ENCODE measurements at regions not wholly inside any gene's neighbourhood (a gene's known extent, or its start where the extent isn't known, plus 50 kb on each side); places are given as distances from the start of the nearest gene placed in this dataset.

DNA sequence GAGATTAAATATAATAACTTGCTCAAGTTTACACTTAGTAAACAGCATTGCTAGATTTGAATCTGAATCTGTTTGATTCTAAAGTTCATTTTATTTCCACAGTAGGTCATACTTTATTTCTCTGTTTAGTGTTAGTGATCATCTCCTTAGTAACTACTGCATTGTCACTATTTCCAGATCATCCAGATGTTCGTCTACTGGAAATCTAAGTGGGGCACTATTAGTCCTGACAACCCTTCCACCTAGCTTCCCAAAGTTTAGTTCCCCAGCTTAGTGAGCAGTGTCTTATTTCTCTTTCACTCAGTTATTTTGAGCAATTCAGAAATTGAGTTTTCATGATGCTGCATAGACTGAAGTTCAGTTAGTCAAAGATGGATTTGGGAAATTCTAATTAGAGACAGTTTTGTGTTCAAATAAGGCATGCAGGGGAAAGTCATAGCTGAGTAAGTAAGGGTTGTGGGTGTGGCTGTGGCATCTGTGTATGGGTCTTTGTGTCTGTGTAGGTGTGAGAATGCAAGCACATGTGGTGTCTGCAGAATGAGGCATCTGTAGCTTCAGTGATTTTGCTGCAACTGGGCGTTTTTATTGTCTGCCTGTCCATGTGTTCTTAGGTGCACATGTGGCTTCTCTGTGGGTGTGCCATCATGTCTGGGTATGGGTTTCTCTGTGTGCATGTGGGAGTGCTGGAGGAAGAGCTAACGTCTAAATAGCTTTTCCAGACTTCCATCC lies 107.3 kb downstream of the NTMT2 start:
- ATAC-seq: no peak
- H3K36me3 Mint-ChIP-seq: no peaks in the 10 kb centered on the region
- no peaks in the 10 kb centered on the region for H3K9me3 Mint-ChIP-seq
- H3K27me3 Mint-ChIP-seq: peaks cover 4% of the 10 kb centered on the region
- H3K27ac Mint-ChIP-seq: no peak overlapping the region
- no peak overlapping the region for H3K4me3 Mint-ChIP-seq
- H3K4me1 Mint-ChIP-seq: no peaks in the 10 kb centered on the region

GRCh38 chr1:170254371-170254770 lies 108.6 kb downstream of the NTMT2 start:
- Mint-ChIP-seq H3K4me1 (no peaks in the 10 kb centered on the region), H3K27ac (no peak overlapping the region), H3K4me3 (no peak overlapping the region), H3K9me3 (no peaks in the 10 kb centered on the region), H3K36me3 (no peaks in the 10 kb centered on the region), H3K27me3 (peaks cover 9% of the 10 kb centered on the region)
- no peak for ATAC-seq

DNA sequence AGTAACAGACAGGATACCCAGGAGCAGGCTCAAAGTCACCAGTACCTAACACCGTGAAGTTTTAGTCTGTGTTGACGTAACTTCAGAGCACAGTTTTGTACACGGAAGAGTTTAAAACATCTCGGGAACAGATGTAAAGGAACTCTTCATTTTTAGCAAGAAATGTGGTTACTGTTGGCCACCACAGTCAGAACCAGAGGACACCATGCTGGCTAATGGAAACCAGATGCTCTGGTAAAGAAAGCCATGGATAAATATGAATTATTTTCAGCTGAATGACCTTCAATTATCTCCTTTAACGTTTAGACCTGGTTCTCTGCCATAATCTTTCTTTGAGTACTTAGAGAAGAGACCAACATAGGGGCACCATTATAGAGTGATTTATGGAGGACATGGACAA lies 115.9 kb downstream of the NTMT2 start:
- H3K27me3 Mint-ChIP-seq: peaks cover 9% of the 10 kb centered on the region
- no peaks in the 10 kb centered on the region for H3K9me3 Mint-ChIP-seq
- ATAC-seq: no peak
- no peaks in the 10 kb centered on the region for H3K4me1 Mint-ChIP-seq
- no peak overlapping the region for H3K27ac Mint-ChIP-seq
- no peaks in the 10 kb centered on the region for H3K36me3 Mint-ChIP-seq
- H3K4me3 Mint-ChIP-seq: no peak overlapping the region

DNA sequence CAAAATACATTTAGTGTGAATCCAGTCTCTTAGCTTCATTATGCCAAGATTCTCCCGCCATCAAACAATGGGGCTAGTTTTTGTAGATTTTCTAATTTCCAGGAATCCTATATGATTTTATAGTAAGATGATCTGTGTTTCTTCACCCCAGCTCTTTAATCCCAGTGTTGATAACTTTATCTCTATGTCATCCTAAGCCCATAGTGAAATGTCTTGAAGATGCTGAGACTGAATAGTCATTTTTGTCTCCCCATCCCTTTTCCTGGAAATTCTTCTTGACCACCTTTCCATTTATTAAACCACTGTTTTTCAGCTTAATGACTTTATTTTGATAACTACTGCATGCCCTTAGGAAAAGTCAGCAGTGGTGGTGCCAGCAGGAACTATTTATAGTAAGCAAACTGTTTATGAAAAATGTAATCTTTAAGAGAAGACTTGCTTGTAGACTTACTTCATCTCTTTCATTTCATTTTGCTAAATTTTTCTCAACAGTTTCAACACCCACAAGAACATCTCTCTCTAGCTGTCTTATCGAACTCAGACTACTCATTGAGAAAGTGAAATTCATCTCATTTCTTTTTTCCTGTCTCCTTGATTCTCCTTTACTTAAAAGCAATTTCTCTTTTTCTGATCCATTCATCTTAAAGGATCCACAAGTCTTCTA lies 116.6 kb downstream of the NTMT2 start:
- Mint-ChIP-seq H3K36me3 (no peaks in the 10 kb centered on the region), H3K27ac (no peak overlapping the region), H3K27me3 (peaks cover 9% of the 10 kb centered on the region), H3K4me1 (no peaks in the 10 kb centered on the region), H3K9me3 (no peaks in the 10 kb centered on the region), H3K4me3 (no peak overlapping the region)
- ATAC-seq: no peak

GRCh38 chr1:170265234-170265633 lies 119.5 kb downstream of the NTMT2 start:
- Mint-ChIP-seq H3K27ac (no peak overlapping the region), H3K36me3 (no peaks in the 10 kb centered on the region), H3K9me3 (no peaks in the 10 kb centered on the region), H3K27me3 (no peaks in the 10 kb centered on the region), H3K4me1 (no peaks in the 10 kb centered on the region), H3K4me3 (no peak overlapping the region)
- ATAC-seq: no peak

DNA sequence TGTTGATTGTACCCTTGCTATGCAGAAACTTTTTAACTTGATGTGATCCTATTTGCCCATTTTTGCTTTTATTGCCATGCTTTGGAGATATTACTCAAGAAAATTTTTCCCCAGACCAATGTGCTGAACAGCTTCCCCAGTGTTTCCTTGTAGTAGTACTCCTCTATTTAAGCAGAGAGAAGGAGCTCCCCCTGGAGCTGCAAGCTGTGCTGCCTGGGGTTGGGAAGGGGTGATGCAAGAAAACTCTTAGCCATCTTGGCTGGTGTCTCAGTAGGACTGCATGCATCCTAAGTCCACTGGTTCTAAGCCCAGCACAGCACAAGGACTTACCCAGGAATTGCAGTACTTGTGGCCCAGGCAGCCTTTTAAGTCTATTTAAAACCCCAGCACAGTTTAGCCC lies 121.6 kb downstream of the NTMT2 start:
- Mint-ChIP-seq H3K27me3 (peaks cover 3% of the 10 kb centered on the region), H3K36me3 (no peaks in the 10 kb centered on the region), H3K4me3 (no peak overlapping the region), H3K9me3 (no peaks in the 10 kb centered on the region), H3K27ac (no peak overlapping the region), H3K4me1 (no peaks in the 10 kb centered on the region)
- no peak for ATAC-seq

- ATAC-seq: no peak
- Mint-ChIP-seq H3K4me3 (no peak overlapping the region), H3K27ac (no peak overlapping the region), H3K9me3 (peaks cover 2% of the 10 kb centered on the region), H3K27me3 (peaks cover 31% of the 10 kb centered on the region), H3K4me1 (no peaks in the 10 kb centered on the region), H3K36me3 (no peaks in the 10 kb centered on the region)
Observed at GRCh38 chr1:170271430-170272161, 125.8 kb downstream of the NTMT2 start.

DNA sequence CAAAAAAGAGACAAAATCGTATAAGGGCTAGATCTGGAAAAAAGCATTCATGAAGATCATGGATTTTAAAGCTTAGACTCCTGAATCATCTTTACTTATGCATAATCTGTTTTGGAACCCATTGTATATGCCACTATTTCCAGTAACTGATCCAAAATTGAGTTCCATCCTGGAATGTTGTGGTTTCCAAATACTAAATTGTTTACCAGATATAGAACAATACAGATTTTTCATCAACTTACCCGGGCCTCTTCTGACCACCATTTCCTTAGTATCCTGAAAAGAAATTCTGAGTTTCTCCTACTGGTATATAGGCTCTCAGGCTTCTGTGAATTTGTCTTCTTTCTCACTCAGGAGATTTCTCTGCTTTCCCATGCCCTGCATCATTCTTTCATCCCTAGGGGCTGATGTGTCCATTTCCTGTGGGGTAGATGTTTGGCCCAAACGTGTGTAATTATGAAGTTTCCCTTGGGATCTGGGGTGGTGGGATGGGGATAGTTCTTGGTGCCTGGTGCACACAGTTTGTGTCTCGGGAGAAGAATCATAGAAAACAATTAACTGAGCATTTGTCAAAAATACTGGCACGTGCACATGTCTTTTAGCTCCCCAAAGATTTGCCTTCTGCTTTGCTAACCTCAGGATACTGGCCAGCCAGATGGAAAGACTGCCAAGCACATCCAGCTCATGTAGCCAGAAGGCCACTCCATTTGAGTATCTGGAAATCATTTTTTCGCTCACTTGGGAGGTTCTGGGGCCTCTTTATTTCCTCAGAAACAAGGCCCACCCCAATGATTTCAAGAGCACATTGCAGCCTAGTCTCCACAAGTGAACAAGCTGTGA lies 127.8 kb downstream of the NTMT2 start:
- no peak overlapping the region for H3K27ac Mint-ChIP-seq
- peaks cover 2% of the 10 kb centered on the region for H3K9me3 Mint-ChIP-seq
- no peak for ATAC-seq
- no peaks in the 10 kb centered on the region for H3K4me1 Mint-ChIP-seq
- H3K4me3 Mint-ChIP-seq: no peak overlapping the region
- H3K27me3 Mint-ChIP-seq: peaks cover 47% of the 10 kb centered on the region
- no peaks in the 10 kb centered on the region for H3K36me3 Mint-ChIP-seq

DNA sequence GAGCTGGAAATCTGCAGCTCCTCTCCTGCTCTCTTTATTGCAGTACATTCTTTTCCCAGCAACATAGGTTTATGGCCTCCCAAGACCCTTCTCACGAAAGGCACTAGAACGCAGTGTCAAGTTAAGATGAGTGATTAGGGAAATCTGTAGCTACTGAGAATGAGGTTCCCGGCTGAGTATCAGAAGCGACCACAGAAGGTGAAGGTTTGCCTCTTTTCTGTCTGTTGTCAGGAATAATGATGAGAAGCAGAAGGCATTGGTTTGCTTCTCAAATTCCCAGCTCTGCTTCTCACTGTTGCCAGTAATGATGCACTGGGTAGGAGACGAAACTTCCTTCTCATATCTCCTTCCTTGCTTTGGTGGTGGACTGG lies 128.4 kb downstream of the NTMT2 start:
- no peaks in the 10 kb centered on the region for H3K36me3 Mint-ChIP-seq
- no peaks in the 10 kb centered on the region for H3K4me1 Mint-ChIP-seq
- no peak overlapping the region for H3K4me3 Mint-ChIP-seq
- H3K27ac Mint-ChIP-seq: no peak overlapping the region
- H3K27me3 Mint-ChIP-seq: peaks cover 47% of the 10 kb centered on the region
- peaks cover 2% of the 10 kb centered on the region for H3K9me3 Mint-ChIP-seq
- ATAC-seq: no peak

DNA sequence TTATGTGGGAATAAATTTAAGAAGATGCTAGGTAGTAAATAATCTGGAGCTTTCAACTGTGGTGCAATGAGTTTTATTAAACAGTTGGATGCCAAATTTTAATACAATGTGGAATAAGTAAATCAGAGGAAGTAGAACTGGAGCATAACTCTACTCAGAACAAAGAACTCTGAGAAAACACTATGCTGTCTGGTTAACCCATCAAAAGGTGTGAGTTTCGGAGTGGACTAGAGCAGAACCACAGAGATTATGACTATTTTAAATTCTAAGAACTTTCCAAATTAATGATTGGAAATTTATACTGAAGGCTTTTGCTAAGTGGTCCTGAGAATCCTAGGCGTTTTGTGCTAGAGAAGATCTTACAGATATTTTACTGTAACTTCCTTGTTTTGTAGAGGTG lies 132.2 kb downstream of the NTMT2 start:
- Mint-ChIP-seq H3K4me3 (no peak overlapping the region), H3K27ac (no peak overlapping the region), H3K4me1 (no peaks in the 10 kb centered on the region), H3K36me3 (no peaks in the 10 kb centered on the region), H3K27me3 (peaks cover 38% of the 10 kb centered on the region), H3K9me3 (peaks cover 2% of the 10 kb centered on the region)
- ATAC-seq: no peak

- no peak for ATAC-seq
- Mint-ChIP-seq H3K36me3 (no peaks in the 10 kb centered on the region), H3K4me1 (no peaks in the 10 kb centered on the region), H3K9me3 (no peaks in the 10 kb centered on the region), H3K27me3 (no peaks in the 10 kb centered on the region), H3K27ac (no peak overlapping the region), H3K4me3 (no peak overlapping the region)
Observed at GRCh38 chr1:170284016-170284415, 138.3 kb downstream of the NTMT2 start.

DNA sequence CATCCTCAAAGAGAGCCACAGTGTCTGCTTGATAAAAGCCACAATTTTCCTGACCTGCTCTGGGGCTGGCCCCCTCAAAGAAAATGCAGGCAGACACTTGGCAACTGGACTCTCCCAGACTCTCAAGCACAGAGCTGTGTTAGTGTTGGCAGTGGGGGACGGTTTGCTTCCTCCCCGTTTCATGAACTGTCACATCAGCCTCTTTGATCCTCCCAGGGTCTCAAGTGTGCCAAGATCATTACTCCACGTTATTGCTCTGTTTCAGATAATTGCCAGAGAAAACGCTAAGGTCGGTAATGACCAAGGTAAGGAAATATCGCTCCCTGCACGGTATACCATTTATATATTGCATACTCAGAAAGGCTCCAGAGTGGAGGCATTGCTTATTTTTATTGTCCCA lies 138.8 kb downstream of the NTMT2 start:
- H3K4me1 Mint-ChIP-seq: no peaks in the 10 kb centered on the region

DNA sequence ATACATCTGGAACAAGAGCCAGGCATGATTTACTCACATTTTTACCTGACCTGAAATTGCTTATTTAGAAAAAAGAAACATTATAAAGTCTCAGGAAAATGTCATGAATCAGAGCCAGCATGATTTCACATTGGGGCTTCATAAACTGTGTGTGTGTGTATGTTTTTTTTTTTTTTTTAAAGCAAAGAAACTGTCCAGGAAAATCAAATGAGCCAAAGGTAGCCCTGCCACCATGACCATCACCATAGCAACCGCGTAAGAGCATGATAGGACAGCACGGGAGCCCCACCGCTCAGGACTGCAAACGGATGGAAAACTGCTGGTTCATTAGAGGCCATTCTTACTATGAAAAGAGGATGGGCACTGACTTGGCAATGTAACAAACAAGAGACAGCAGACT lies 139.2 kb downstream of the NTMT2 start:
- Mint-ChIP-seq H3K4me1 (no peaks in the 10 kb centered on the region), H3K27ac (no peak overlapping the region), H3K4me3 (no peak overlapping the region), H3K27me3 (peaks cover under 1% of the 10 kb centered on the region), H3K36me3 (no peaks in the 10 kb centered on the region), H3K9me3 (no peaks in the 10 kb centered on the region)
- ATAC-seq: no peak

More for the DNA sequence above, 138.8 kb downstream of the NTMT2 start:
- H3K27ac Mint-ChIP-seq: no peak overlapping the region
- no peak for ATAC-seq
- H3K9me3 Mint-ChIP-seq: no peaks in the 10 kb centered on the region
- no peak overlapping the region for H3K4me3 Mint-ChIP-seq
- no peaks in the 10 kb centered on the region for H3K27me3 Mint-ChIP-seq
- H3K36me3 Mint-ChIP-seq: no peaks in the 10 kb centered on the region

DNA sequence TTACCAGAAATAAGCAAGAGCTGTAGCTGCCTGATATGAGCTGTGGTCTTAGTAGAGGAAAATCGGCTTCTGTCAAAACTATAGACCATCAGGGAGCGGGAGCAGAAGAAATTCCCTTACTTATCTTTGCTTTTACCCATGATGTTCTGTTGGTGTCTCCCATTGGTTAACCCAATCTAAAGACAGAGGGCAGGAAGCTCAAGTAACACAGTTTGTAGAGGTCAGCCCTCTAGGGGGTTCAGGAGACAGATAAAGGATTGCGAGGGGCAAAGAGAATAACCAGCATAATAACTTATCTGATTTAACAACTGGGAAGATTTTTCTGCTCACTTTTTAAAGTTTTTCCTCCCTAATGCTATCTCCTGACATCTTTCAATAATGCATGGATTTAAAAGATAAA lies 142.4 kb downstream of the NTMT2 start:
- no peak overlapping the region for H3K27ac Mint-ChIP-seq
- H3K36me3 Mint-ChIP-seq: no peaks in the 10 kb centered on the region
- H3K9me3 Mint-ChIP-seq: no peaks in the 10 kb centered on the region
- no peaks in the 10 kb centered on the region for H3K4me1 Mint-ChIP-seq
- no peak overlapping the region for H3K4me3 Mint-ChIP-seq
- no peak for ATAC-seq
- H3K27me3 Mint-ChIP-seq: peaks cover 6% of the 10 kb centered on the region

- H3K27ac Mint-ChIP-seq: no peak overlapping the region
- H3K9me3 Mint-ChIP-seq: no peaks in the 10 kb centered on the region
- H3K4me3 Mint-ChIP-seq: no peak overlapping the region
- H3K27me3 Mint-ChIP-seq: peaks cover 6% of the 10 kb centered on the region
- no peak for ATAC-seq
- H3K4me1 Mint-ChIP-seq: no peaks in the 10 kb centered on the region
- no peaks in the 10 kb centered on the region for H3K36me3 Mint-ChIP-seq
Observed at GRCh38 chr1:170290276-170290675, 144.5 kb downstream of the NTMT2 start.
